H1 (cell line): ENCODE measurements at regions not wholly inside any gene's neighbourhood (a gene's known extent, or its start where the extent isn't known, plus 50 kb on each side); places are given as distances from the start of the nearest gene placed in this dataset.

Experiments
- ATF3 ChIP-seq: IDR thresholded peaks from 2 replicates; pipeline ENCODE4 v1.6.1; 2011; ENCODE audit warnings: low read depth, mild to moderate bottlenecking, low read length; ENCODE audit not compliant: insufficient read depth
- CTCF ChIP-seq, 3 experiments: IDR thresholded peaks; 1 replicate in 2 of 3; 2 replicates in 1 of 3; pipeline versions ENCODE4 v1.5.1 to v1.6.1; 2011; ENCODE audit warnings: low read length in 3 of 3, mild to moderate bottlenecking in 3 of 3, inconsistent platforms in 2 of 3, low read depth in 1 of 3, moderate library complexity in 1 of 3; ENCODE audit not compliant: insufficient read depth in 1 of 3; ENCODE audit errors: control extremely low read depth in 1 of 3
- EP300 ChIP-seq, 2 experiments: IDR thresholded peaks; 1 replicate in 1 of 2; 2 replicates in 1 of 2; pipeline ENCODE4 v1.6.1; 2011 to 2012; ENCODE audit warnings: low read depth in 2 of 2, low read length in 2 of 2, mild to moderate bottlenecking in 2 of 2, borderline replicate concordance in 1 of 2, inconsistent platforms in 1 of 2, moderate library complexity in 1 of 2
- EZH2 ChIP-seq: fragments of 200-600 bp; sonication (generic); IDR thresholded peaks from 2 replicates; pipeline ENCODE4 v1.7.1; 2012; ENCODE audit warnings: low read depth, mild to moderate bottlenecking, moderate library complexity, low read length, inconsistent platforms; ENCODE audit not compliant: severe bottlenecking
- GTF2F1 ChIP-seq: IDR thresholded peaks from 2 replicates; pipeline ENCODE4 v1.6.1; 2012; ENCODE audit warnings: low read depth, low read length, improper control_type of control experiment, borderline replicate concordance
- HDAC2 ChIP-seq, 2 experiments: fragments of 300-600 bp in 1 of 2; sonication (generic) in 1 of 2; IDR thresholded peaks; 2 replicates each; pipeline ENCODE4 v1.6.1; 2011 to 2012; ENCODE audit warnings: low read depth in 2 of 2, low read length in 2 of 2, mild to moderate bottlenecking in 2 of 2, moderate library complexity in 2 of 2, borderline replicate concordance in 1 of 2, inconsistent platforms in 1 of 2
- JUN ChIP-seq: IDR thresholded peaks from 2 replicates; pipeline ENCODE4 v1.6.1; 2011; ENCODE audit warnings: low read depth, mild to moderate bottlenecking, improper control_type of control experiment, low read length
- POLR2A ChIP-seq, 2 experiments: IDR thresholded peaks; 1 replicate in 1 of 2; 2 replicates in 1 of 2; pipeline ENCODE4 v1.6.1; 2011; ENCODE audit warnings: low read depth in 2 of 2, low read length in 2 of 2, mild to moderate bottlenecking in 2 of 2; ENCODE audit errors: control extremely low read depth in 1 of 2
- POLR2AphosphoS5 ChIP-seq: IDR thresholded peaks from 2 replicates; pipeline ENCODE4 v1.6.1; 2011; ENCODE audit warnings: low read depth, low read length
- RFX5 ChIP-seq: IDR thresholded peaks from 2 replicates; pipeline ENCODE4 v1.6.1; 2011; ENCODE audit warnings: low read depth, low read length, improper control_type of control experiment, borderline replicate concordance
- SIN3A ChIP-seq, 2 experiments: IDR thresholded peaks in 1 of 2; conservative IDR thresholded peaks in 1 of 2; 2 replicates each; pipeline ENCODE4 v1.6.1; 2011 to 2012; ENCODE audit warnings: low read length in 2 of 2, improper control_type of control experiment in 1 of 2, low read depth in 1 of 2, mild to moderate bottlenecking in 1 of 2
- SP2 ChIP-seq: IDR thresholded peaks from 2 replicates; pipeline ENCODE4 v1.6.1; 2012; ENCODE audit warnings: mild to moderate bottlenecking, low read length, inconsistent platforms
- TCF12 ChIP-seq: IDR thresholded peaks from 2 replicates; pipeline ENCODE4 v1.6.1; 2011; ENCODE audit warnings: low read depth, mild to moderate bottlenecking, low read length

DNA sequence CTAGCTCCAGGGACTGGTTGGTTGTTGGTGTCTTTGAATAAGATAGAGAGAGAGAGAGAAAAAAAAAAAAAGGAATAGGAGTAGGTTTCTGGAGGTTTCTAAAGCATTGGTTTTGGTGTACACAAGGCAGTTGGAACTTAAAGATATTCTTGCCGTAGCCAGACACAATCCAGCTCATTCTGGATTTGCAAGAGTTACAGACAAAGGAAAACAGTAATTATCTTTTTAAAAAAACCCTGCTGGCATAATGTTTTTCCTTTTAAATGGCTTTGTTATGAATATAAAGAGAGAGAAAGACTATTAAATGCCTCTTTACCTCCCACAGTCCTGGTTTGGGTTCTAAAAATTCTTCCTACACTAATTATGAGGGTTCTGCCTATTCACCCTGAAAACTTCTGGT is 120.4 kb upstream of the RAG2 start:
- TF ChIP-seq ATF3 (no peak), POLR2AphosphoS5 (no peak), TCF12 (no peak), EZH2 (no peak), CTCF (IDR thresholded peaks at IDR 0.05; ENCODE audit: control extremely low read depth in 1 of 3, insufficient read depth in 1 of 3, low read depth in 1 of 3, low read length in 3 of 3) (no peak), POLR2A (IDR thresholded peaks at IDR 0.05; ENCODE audit: control extremely low read depth in 1 of 2, low read depth in 2 of 2, low read length in 2 of 2) (no peak), RFX5 (no peak), JUN (no peak), GTF2F1 (no peak), EP300 (IDR thresholded peaks at IDR 0.05; ENCODE audit: borderline replicate concordance in 1 of 2, low read depth in 2 of 2, low read length in 2 of 2) (no peak), SP2 (no peak), HDAC2 (IDR thresholded peaks at IDR 0.05; ENCODE audit: borderline replicate concordance in 1 of 2, low read depth in 2 of 2, low read length in 2 of 2) (no peak), SIN3A (conservative IDR thresholded peaks at IDR 0.05 in 1 of 2, IDR thresholded peaks at IDR 0.05 in 1 of 2; ENCODE audit: low read depth in 1 of 2, low read length in 2 of 2) (no peak)
